PC-3 (cell line): ENCODE measurements at regions not wholly inside any gene's neighbourhood (a gene's known extent, or its start where the extent isn't known, plus 50 kb on each side); places are given as distances from the start of the nearest gene placed in this dataset.

ENCODE experiments used
- ATAC-seq: fragments of 200-7000 bp; cut with Tn5 transposase; 2 replicates; pipeline ENCODE4 v1.9.1; 2020; ENCODE audit warnings: mild to moderate bottlenecking, moderate library complexity
- BruUV-seq: library from RNA; stranded (reverse); fragments of 400-500 nt; replicated peaks from 2 replicates; lab custom pipeline; 2021; lab: Mats Ljungman, UMichigan
- CTCF ChIA-PET: fragments of 300-600 bp; sonication (Branson Sonifier 250); formaldehyde crosslinking; loops from one replicate; lab custom pipeline; 2022; ENCODE audit warnings: antibody characterized with exemption; lab: Charles Lee
- POLR2A ChIA-PET: fragments of 300-600 bp; sonication (Branson Sonifier 250); formaldehyde crosslinking; loops from one replicate; lab custom pipeline; 2022; ENCODE audit warnings: antibody characterized with exemption; ENCODE audit not compliant: unreplicated experiment; lab: Charles Lee
- DNase-seq: peaks from one replicate; pipeline ENCODE4 v3.0.0-alpha.2; 2015
- H2AFZ ChIP-seq: fragments of 300-600 bp; sonication (generic); 2 replicates; pipeline ENCODE4 v1.6.0; 2016; ENCODE audit warnings: antibody characterized with exemption, low read length
- H3F3A ChIP-seq: fragments of 300-600 bp; sonication (generic); one replicate; pipeline ENCODE4 v1.6.0; 2017; ENCODE audit warnings: antibody characterized with exemption, low read length, control low read depth, mild to moderate bottlenecking; ENCODE audit not compliant: unreplicated experiment
- H3K27ac ChIP-seq: fragments of 300-600 bp; sonication (generic); 2 replicates; pipeline ENCODE4 v1.5.1; 2016; ENCODE audit warnings: mild to moderate bottlenecking, low read length
- H3K27me3 ChIP-seq: fragments of 300-600 bp; sonication (generic); 2 replicates; pipeline ENCODE4 v1.6.1; 2016; ENCODE audit warnings: low read length, mixed read lengths
- H3K36me3 ChIP-seq: fragments of 300-600 bp; sonication (generic); 2 replicates; pipeline ENCODE4 v1.6.1; 2016; ENCODE audit warnings: low read depth, mixed run types, low read length, mixed read lengths
- H3K4me1 ChIP-seq: fragments of 300-600 bp; sonication (generic); 2 replicates; pipeline ENCODE4 v1.5.1; 2016; ENCODE audit warnings: low read length; ENCODE audit not compliant: insufficient read depth
- H3K4me2 ChIP-seq: fragments of 300-600 bp; sonication (generic); 2 replicates; pipeline ENCODE4 v1.6.0; 2016; ENCODE audit warnings: low read length
- H3K4me3 ChIP-seq: fragments of 300-600 bp; sonication (generic); 2 replicates; pipeline ENCODE4 v1.5.1; 2016; ENCODE audit warnings: mild to moderate bottlenecking, low read length, mixed read lengths
- H3K79me2 ChIP-seq: fragments of 300-600 bp; sonication (generic); 2 replicates; pipeline ENCODE4 v1.6.1; 2017; ENCODE audit warnings: low read length, mixed read lengths
- H3K9ac ChIP-seq: fragments of 300-600 bp; sonication (generic); 2 replicates; pipeline ENCODE4 v1.6.0; 2016; ENCODE audit warnings: mild to moderate bottlenecking, low read length
- H3K9me2 ChIP-seq: fragments of 300-600 bp; sonication (generic); replicated peaks from 2 replicates; pipeline ENCODE4 v1.6.1; 2016; ENCODE audit warnings: mixed run types, low read length, mixed read lengths
- H3K9me3 ChIP-seq: fragments of 300-600 bp; sonication (generic); 2 replicates; pipeline ENCODE4 v1.6.1; 2016; ENCODE audit warnings: low read length, mixed read lengths
- H4K20me1 ChIP-seq: fragments of 300-600 bp; sonication (generic); 2 replicates; pipeline ENCODE4 v1.6.1; 2016; ENCODE audit warnings: low read length, mixed read lengths
- CTCF ChIP-seq: fragments of 300-600 bp; sonication (generic); conservative IDR thresholded peaks from 2 replicates; pipeline ENCODE4 v1.5.1; 2017; ENCODE audit warnings: antibody characterized with exemption, low read depth, mild to moderate bottlenecking, low read length
- EZH2 ChIP-seq: fragments of 300-600 bp; sonication (generic); IDR thresholded peaks from one replicate; pipeline ENCODE4 v1.6.1; 2017; ENCODE audit warnings: antibody characterized with exemption, mild to moderate bottlenecking, low read length; ENCODE audit not compliant: unreplicated experiment
- EZH2phosphoT487 ChIP-seq: fragments of 300-600 bp; sonication (generic); IDR thresholded peaks from 2 replicates; pipeline ENCODE4 v1.6.1; 2018; ENCODE audit warnings: mild to moderate bottlenecking, antibody characterized with exemption, low read length, borderline replicate concordance
- intact Hi-C: fragments of 100-400 bp; cut with micrococcal nuclease; formaldehyde crosslinking; loops from 2 replicates; pipeline ENCODE4 v1.9.0; 2023

- ATAC-seq (no peak), DNase-seq (no peak)
- Histone ChIP-seq H3K9me2 (no peaks in the 10 kb centered on the region), H2AFZ (no peak overlapping the region), H3K27ac (no peak overlapping the region), H3K4me2 (no peak overlapping the region), H3K27me3 (no peaks in the 10 kb centered on the region), H3K4me1 (no peaks in the 10 kb centered on the region), H3K9ac (no peak overlapping the region), H4K20me1 (no peaks in the 10 kb centered on the region), H3K36me3 (no peaks in the 10 kb centered on the region), H3F3A (no peaks in the 10 kb centered on the region), H3K9me3 (no peaks in the 10 kb centered on the region), H3K4me3 (no peak overlapping the region), H3K79me2 (no peaks in the 10 kb centered on the region)
- BruUV-seq = no TSS peak
- ChIA-PET POLR2A (no interaction called here), CTCF (no interaction called here)
- TF ChIP-seq EZH2 (no peak), CTCF (no peak), EZH2phosphoT487 (no peak)
- intact Hi-C loops = no loop called here
These were observed 154.2 kb downstream of the KIF4B start for GRCh38 chr5:155167736-155168135.

- Histone ChIP-seq H3K27me3 (no peaks in the 10 kb centered on the region), H3K9ac (no peak overlapping the region), H3K9me2 (no peaks in the 10 kb centered on the region), H3K4me1 (no peaks in the 10 kb centered on the region), H3F3A (no peaks in the 10 kb centered on the region), H3K27ac (no peak overlapping the region), H2AFZ (no peak overlapping the region), H3K4me3 (no peak overlapping the region), H3K9me3 (no peaks in the 10 kb centered on the region), H3K36me3 (no peaks in the 10 kb centered on the region), H4K20me1 (no peaks in the 10 kb centered on the region), H3K79me2 (no peaks in the 10 kb centered on the region), H3K4me2 (no peak overlapping the region)
- ATAC-seq = no peak
- ChIA-PET POLR2A (no interaction called here), CTCF (no interaction called here)
- TF ChIP-seq EZH2 (no peak), CTCF (no peak), EZH2phosphoT487 (no peak)
- DNase-seq = no peak
- BruUV-seq = no TSS peak
- intact Hi-C loops = no loop called here
These were observed 168.0 kb downstream of the KIF4B start for GRCh38 chr5:155181542-155181941.

GRCh38 chr5:155189476-155189875, 175.9 kb downstream of the KIF4B start:
- Histone ChIP-seq H3K4me1 (no peaks in the 10 kb centered on the region), H3K36me3 (no peaks in the 10 kb centered on the region), H3K4me3 (no peak overlapping the region), H3K79me2 (no peaks in the 10 kb centered on the region), H3K4me2 (no peak overlapping the region), H3K27me3 (no peaks in the 10 kb centered on the region), H3F3A (no peaks in the 10 kb centered on the region), H3K9me3 (no peaks in the 10 kb centered on the region), H2AFZ (no peak overlapping the region), H3K27ac (no peak overlapping the region), H4K20me1 (no peaks in the 10 kb centered on the region), H3K9ac (no peak overlapping the region), H3K9me2 (no peaks in the 10 kb centered on the region)
- ChIA-PET POLR2A (no interaction called here), CTCF (no interaction called here)
- no TSS peak for BruUV-seq
- intact Hi-C loops = no loop called here
- DNase-seq (no peak), ATAC-seq (no peak)
- TF ChIP-seq CTCF = no peak
- TF ChIP-seq EZH2phosphoT487 = no peak
- TF ChIP-seq EZH2 = no peak
